Retinal pigment epithelial cell (primary cell): ENCODE measurements at regions not wholly inside any gene's neighbourhood (a gene's known extent, or its start where the extent isn't known, plus 50 kb on each side); places are given as distances from the start of the nearest gene placed in this dataset.
"Not testable (repeated sequence)": the region's sequence is repeated elsewhere in the genome, so short reads cannot be mapped to it uniquely, and the experiment has no call there.

Source experiments
- DNase-seq: peaks from one replicate; pipeline ENCODE4 v3.0.0-alpha.2; 2010; ENCODE audit warnings: low read depth
- H3K4me3 ChIP-seq: 2 replicates; pipeline ENCODE4 v1.5.1; 2011; ENCODE audit warnings: mild to moderate bottlenecking, low read length, control low read depth, moderate library complexity
- TF ChIP-seq, protein P1 (sequence below): conservative IDR thresholded peaks from 2 replicates; pipeline ENCODE4 v1.5.1; 2011; ENCODE audit warnings: low read depth, low read length, control low read depth, inconsistent platforms

DNA sequence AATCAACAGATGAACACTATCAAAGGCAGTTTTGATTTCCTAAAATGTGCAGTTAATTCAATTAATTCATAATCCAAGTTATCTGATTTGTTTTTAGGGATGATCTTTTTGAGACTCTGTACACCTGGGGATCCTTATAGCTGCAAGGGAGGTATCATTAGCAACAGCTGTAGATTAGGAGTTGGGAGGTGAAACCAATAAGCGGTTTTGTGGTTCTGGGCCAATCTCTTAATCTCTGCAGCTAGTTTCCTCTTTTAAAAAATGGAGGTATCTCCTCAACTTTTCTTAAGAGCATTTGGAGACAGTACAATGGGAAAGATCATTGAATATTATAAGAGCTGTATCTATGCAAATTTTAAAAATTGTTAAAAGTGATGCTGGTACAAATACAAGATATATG is 126.0 kb downstream of the MC4R start:
- no peak for DNase-seq
- TF ChIP-seq, protein P1, sequence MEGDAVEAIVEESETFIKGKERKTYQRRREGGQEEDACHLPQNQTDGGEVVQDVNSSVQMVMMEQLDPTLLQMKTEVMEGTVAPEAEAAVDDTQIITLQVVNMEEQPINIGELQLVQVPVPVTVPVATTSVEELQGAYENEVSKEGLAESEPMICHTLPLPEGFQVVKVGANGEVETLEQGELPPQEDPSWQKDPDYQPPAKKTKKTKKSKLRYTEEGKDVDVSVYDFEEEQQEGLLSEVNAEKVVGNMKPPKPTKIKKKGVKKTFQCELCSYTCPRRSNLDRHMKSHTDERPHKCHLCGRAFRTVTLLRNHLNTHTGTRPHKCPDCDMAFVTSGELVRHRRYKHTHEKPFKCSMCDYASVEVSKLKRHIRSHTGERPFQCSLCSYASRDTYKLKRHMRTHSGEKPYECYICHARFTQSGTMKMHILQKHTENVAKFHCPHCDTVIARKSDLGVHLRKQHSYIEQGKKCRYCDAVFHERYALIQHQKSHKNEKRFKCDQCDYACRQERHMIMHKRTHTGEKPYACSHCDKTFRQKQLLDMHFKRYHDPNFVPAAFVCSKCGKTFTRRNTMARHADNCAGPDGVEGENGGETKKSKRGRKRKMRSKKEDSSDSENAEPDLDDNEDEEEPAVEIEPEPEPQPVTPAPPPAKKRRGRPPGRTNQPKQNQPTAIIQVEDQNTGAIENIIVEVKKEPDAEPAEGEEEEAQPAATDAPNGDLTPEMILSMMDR, result no peak

DNA sequence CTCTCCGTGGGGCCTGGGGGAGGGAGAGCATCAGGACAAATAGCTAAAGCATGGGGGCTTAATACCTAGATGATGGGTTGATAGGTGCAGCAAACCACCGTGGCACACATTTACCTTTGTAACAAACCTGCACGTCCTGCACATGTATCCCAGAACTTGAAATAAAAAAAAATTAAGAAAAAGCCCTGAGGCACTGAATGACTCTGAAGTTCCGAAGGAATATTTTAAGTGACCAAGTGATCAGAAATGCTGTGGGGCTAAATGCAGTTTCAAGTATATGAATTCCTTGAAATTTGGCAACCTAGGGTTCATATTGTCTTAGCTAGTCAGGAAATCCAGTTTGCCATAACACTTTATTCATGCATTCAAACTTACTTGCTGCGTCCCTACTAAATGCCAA is 127.5 kb downstream of the MC4R start:
- DNase-seq, result no peak
- no peak overlapping the region for H3K4me3 ChIP-seq
- TF ChIP-seq, protein P1, result no peak

More for the DNA sequence above, 126.0 kb downstream of the MC4R start:
- H3K4me3 ChIP-seq, result no peak overlapping the region

DNA sequence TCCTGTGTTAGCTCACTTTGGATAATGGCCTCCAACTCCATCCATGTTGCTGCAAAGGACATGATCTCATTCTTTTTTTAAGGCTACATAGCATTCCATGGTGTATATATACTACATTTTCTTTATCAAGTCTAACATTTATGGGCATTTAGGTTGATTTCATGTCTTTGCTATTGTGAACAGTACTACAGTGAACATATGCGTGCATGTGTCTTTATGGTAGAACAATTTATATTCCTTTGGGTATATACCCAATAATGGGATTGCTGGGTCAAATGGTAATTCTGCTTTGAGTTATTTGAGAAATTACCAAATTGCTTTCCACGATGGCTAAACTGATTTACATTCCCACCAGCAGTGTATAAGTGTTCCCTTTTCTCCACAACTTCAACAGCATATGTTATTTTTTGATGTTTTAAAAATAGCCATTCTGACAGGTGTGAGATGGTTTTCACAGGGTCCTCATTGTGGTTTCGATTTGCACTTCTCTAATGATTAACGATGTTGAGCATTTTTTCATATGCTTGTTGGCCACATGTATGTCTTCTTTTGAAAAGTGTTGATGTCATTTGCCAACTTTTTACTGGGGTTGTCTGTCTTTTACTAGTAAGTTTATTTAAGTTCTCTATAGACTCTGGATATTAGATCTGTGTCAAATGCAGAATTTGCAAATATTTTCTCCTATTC is 133.4 kb downstream of the MC4R start:
- not testable (repeated sequence) for DNase-seq, H3K4me3 ChIP-seq

DNA sequence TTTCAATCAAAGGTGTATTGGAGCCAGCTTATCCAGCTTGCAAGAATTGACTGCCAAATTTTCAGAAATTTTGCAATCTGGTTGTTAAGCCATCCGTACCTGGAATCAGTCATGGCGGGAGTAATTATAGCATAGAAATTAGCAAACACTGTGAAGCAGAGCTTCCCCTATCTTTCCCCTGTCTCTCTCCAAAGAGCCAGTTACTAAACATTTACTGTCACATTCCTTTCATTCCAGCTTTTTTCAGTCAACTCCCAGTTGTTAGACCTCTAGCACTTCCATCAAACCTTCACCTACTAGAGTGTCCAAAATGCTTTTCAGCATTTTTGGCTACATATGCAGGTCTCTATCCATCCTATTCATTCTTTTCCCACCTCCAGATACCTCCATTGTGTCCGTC is 137.4 kb downstream of the MC4R start:
- TF ChIP-seq, protein P1, result no peak
- no peak for DNase-seq
- H3K4me3 ChIP-seq, result no peak overlapping the region

DNA sequence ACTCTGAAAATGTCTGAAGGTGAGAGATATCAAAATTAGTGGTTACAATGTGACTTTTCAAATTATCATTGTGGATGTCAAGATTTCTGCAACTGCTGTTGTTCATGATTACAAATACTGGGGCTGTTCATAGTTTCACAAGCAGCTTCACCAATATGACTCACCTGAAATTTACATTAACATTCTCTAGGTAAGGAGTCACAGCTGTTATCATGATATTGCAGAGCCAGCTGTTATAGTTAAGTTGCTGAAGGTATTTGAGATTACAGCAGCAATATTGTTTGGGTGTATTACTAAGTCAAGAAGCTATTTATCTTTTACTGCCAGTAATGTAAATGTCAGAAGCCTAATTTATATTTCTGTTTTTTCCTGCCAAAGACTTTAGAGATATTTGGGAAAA is 140.0 kb downstream of the MC4R start:
- no peak for DNase-seq
- no peak overlapping the region for H3K4me3 ChIP-seq
- TF ChIP-seq, protein P1, result no peak

DNA sequence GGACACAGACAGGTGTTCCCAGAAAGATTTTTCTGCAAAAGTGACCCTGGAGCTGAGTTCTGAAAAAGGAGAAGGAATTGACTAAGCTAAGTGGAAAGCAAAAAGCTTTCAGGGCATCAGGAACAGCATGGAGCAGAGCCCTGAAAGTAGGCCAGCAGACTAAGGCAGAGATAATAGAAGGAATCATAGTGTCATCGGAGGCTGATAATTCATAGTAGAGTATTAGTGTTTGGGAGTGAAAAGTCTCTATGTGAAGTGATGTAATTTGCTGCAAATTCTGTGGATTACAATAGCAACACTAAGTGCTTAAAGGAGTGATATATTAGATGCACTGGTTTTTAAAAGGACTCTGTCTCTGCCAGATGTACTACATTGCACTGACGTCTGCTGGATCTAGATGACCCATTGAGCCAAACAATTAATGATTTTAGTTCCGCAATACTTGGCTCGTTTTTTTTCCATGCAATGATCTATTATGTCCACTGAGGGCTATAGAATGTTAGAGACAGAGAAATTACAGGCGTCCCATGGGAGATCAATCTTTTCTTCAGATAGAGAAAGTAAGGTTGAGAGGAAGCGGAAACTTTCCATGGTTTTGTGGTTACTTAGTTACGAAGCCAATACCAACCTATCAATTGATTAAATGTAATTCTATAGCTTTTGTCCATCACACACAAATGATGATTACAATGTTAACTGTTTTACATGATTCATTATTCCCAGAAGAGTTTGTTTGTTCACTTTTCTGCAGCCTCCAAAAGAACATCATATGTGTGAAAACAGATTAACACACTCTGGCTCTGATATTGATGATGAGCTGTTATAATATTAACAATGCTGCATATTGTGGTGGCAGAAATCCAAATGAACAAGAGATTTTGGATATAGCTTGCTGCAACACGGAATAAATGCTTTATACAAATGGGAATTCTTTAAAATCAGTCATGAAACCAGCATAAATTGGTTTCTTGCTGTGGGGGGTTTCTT is 143.7 kb downstream of the MC4R start:
- no peak for DNase-seq
- H3K4me3 ChIP-seq, result no peak overlapping the region
- TF ChIP-seq, protein P1, result no peak

GRCh38 chr18:60215432-60215831 is 157.1 kb downstream of the MC4R start:
- no peak for DNase-seq
- TF ChIP-seq, protein P1, result no peak
- no peak overlapping the region for H3K4me3 ChIP-seq
